ENCODE measurements at regions not wholly inside any gene's neighbourhood (a gene's known extent, or its start where the extent isn't known, plus 50 kb on each side); places are given as distances from the start of the nearest gene placed in this dataset.

DNA sequence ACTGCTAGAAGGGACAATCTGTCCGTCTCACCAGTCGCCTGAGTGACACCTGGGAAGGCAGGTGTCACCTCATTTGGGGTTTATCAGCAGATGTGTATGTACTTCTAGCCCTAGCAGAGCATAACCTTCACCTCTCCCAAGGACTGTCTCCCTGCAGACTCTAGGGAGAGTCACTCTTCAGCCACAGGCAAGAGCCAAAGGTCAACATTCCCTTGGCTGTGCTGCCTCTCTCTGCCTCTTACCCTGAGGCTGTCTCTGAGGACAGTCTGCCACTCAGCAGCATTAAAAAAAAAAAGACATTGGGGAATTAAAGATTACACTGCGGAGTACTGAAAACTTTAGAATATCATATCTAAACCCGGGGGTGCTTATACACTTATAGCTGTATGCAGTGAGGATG, 377.7 kb upstream of the FZD8 start:
- TF ChIP-seq, protein P1, sequence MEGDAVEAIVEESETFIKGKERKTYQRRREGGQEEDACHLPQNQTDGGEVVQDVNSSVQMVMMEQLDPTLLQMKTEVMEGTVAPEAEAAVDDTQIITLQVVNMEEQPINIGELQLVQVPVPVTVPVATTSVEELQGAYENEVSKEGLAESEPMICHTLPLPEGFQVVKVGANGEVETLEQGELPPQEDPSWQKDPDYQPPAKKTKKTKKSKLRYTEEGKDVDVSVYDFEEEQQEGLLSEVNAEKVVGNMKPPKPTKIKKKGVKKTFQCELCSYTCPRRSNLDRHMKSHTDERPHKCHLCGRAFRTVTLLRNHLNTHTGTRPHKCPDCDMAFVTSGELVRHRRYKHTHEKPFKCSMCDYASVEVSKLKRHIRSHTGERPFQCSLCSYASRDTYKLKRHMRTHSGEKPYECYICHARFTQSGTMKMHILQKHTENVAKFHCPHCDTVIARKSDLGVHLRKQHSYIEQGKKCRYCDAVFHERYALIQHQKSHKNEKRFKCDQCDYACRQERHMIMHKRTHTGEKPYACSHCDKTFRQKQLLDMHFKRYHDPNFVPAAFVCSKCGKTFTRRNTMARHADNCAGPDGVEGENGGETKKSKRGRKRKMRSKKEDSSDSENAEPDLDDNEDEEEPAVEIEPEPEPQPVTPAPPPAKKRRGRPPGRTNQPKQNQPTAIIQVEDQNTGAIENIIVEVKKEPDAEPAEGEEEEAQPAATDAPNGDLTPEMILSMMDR (IDR thresholded peaks at IDR 0.05) = no peak
- no peak for TF ChIP-seq POLR2A (IDR thresholded peaks at IDR 0.05)
